ENCODE measurements at regions not wholly inside any gene's neighbourhood (a gene's known extent, or its start where the extent isn't known, plus 50 kb on each side); places are given as distances from the start of the nearest gene placed in this dataset.

GRCh38 chr2:47236503-47237215, 60.3 kb upstream of the CALM2 start:
- DNase-seq (ENCODE audit: low read depth), result no peak

- DNase-seq (ENCODE audit: low read depth), result no peak
Measured at GRCh38 chr2:47235132-47235531, 58.8 kb upstream of the CALM2 start.

GRCh38 chr2:47234456-47234855, 58.1 kb upstream of the CALM2 start:
- no peak for DNase-seq (ENCODE audit: low read depth)

GRCh38 chr2:47232738-47233415, 56.6 kb upstream of the CALM2 start:
- no peak for DNase-seq (ENCODE audit: low read depth)

- DNase-seq (ENCODE audit: low read depth), result no peak
Measured at GRCh38 chr2:47230418-47230817, 54.1 kb upstream of the CALM2 start.

GRCh38 chr2:47227532-47228279, 51.4 kb upstream of the CALM2 start:
- no peak for DNase-seq (ENCODE audit: low read depth)

- no peak for DNase-seq (ENCODE audit: low read depth)
Measured at GRCh38 chr2:47226923-47227220, 50.6 kb upstream of the CALM2 start.

GRCh38 chr2:47226132-47226922, 50.0 kb upstream of the CALM2 start:
- DNase-seq (ENCODE audit: low read depth), result no peak
